ENCODE measurements at regions not wholly inside any gene's neighbourhood (a gene's known extent, or its start where the extent isn't known, plus 50 kb on each side); places are given as distances from the start of the nearest gene placed in this dataset.

DNA sequence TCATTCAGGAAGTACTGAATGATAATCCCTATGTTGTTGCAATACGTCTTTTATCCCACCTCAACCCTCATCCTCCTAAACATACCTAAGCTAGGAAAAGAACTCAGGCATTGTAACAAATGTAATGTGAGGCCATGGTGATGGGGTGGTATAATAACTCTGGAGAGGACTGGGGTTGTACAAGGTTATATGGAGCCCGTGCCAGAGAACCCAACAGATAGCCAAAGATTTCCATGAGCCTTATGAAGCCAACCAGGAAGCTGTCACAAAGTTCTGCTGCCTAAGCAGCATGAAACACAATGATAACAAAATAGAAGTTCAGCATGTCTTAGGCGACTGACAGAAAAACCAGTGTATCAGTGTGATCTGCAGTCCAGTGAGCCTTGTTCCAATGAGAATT is 394.1 kb upstream of the NBEA start:
- WGBS (ENCODE audit: extremely low coverage, insufficient read length, low lambda C conversion rate): no CpG with 5 or more reads among the region's 3 CpGs
- no peaks in the 10 kb centered on the region for H3K4me1 Mint-ChIP-seq

More for the DNA sequence above, 394.1 kb upstream of the NBEA start:
- no peak overlapping the region for H2BK12ac ChIP-seq (ENCODE audit: insufficient read length, low read depth, low read length)
- no peak for TF ChIP-seq CTCF (conservative IDR thresholded peaks at IDR 0.05)
- H3K79me2 ChIP-seq (ENCODE audit: insufficient read depth, low read length): no peaks in the 10 kb centered on the region
- H3K4ac ChIP-seq (ENCODE audit: low read depth, low read length): no peak overlapping the region
- H3K9ac ChIP-seq (ENCODE audit: extremely low read depth, insufficient read length, low read length): no peak overlapping the region
- H3K4me2 ChIP-seq (ENCODE audit: insufficient read depth, insufficient read length, low read length): no peak overlapping the region
- H2BK5ac ChIP-seq (ENCODE audit: insufficient read length, low read length): no peak overlapping the region
- no peaks in the 10 kb centered on the region for H3K9me3 ChIP-seq (ENCODE audit: control insufficient read depth, low read depth, low read length)
- H3K23ac ChIP-seq (ENCODE audit: insufficient read length, low read depth, low read length): no peak overlapping the region
- H4K5ac ChIP-seq (ENCODE audit: insufficient read length, low read depth, low read length): no peak overlapping the region
- H3K9me3 Mint-ChIP-seq: no peaks in the 10 kb centered on the region; a peak in 1 of 5 replicates
- H2BK15ac ChIP-seq (ENCODE audit: low read depth, low read length): no peak overlapping the region
- no peak overlapping the region for H4K8ac ChIP-seq (replicated peaks; ENCODE audit: insufficient read length, low read depth, low read length)
- no peak overlapping the region for H4K91ac ChIP-seq (ENCODE audit: insufficient read length, low read depth, low read length)
- no peaks in the 10 kb centered on the region for H3K36me3 Mint-ChIP-seq (ENCODE audit: insufficient read depth in 1 of 3, low read depth in 3 of 3)
- H3K14ac ChIP-seq (ENCODE audit: insufficient read depth, low read length): no peak overlapping the region
- H2AK5ac ChIP-seq (ENCODE audit: insufficient read length, low read length): no peak overlapping the region
- H3K79me1 ChIP-seq (ENCODE audit: insufficient read depth, low read depth, low read length, poor library complexity, severe bottlenecking): no peaks in the 10 kb centered on the region
- no peak overlapping the region for H2AFZ ChIP-seq (ENCODE audit: low read length)
- H3K27ac Mint-ChIP-seq: 0 out of 7 replicates have a peak overlapping the region, but pooled peaks of 1 of the 3 experiments have one; percentile 44
- no peak overlapping the region for H3K4me3 Mint-ChIP-seq
- H3K18ac ChIP-seq (ENCODE audit: insufficient read length, low read depth, low read length): no peak overlapping the region
- no peak overlapping the region for H3K27ac ChIP-seq (ENCODE audit: insufficient read length, low read depth, low read length)
- no peak for DNase-seq
- no peaks in the 10 kb centered on the region for H3K27me3 ChIP-seq (ENCODE audit: insufficient read depth, low read length)
- no peaks in the 10 kb centered on the region for H3K4me1 ChIP-seq (ENCODE audit: insufficient read depth, low read length)
- H3T11ph ChIP-seq (ENCODE audit: low read length): no peak overlapping the region
- H3K56ac ChIP-seq (ENCODE audit: insufficient read length, low read depth, low read length): no peak overlapping the region
- H2BK120ac ChIP-seq (ENCODE audit: low read depth, low read length, poor library complexity, severe bottlenecking): no peak overlapping the region
- no peaks in the 10 kb centered on the region for H3K23me2 ChIP-seq (ENCODE audit: insufficient read length, low read depth, low read length, poor library complexity, severe bottlenecking)
- H3K27me3 Mint-ChIP-seq (ENCODE audit: low read depth): no peaks in the 10 kb centered on the region
- no peak overlapping the region for H2BK20ac ChIP-seq (ENCODE audit: low read depth, low read length, poor library complexity, severe bottlenecking)
- H4K20me1 ChIP-seq (ENCODE audit: control insufficient read depth, insufficient read depth, insufficient read length): no peaks in the 10 kb centered on the region

All from H9 (cell line).